HepG2 (cell line): ENCODE measurements at regions not wholly inside any gene's neighbourhood (a gene's known extent, or its start where the extent isn't known, plus 50 kb on each side); places are given as distances from the start of the nearest gene placed in this dataset.

Source experiments
- ATAC-seq: fragments of 200-7000 bp; cut with Tn5 transposase; 3 replicates; pipeline ENCODE4 v1.9.1; 2020; ENCODE audit warnings: mild to moderate bottlenecking, moderate library complexity
- BruUV-seq: library from RNA; stranded (reverse); fragments of 400-500 nt; replicated peaks from 2 replicates; lab custom pipeline; 2021; lab: Mats Ljungman, UMichigan
- CTCF ChIA-PET: fragments of 300-600 bp; formaldehyde crosslinking; extraction: SDS; loops from one replicate; lab custom pipeline; 2021; ENCODE audit warnings: low total read pairs, inconsistent platforms, low intra/inter-chr PET ratio; lab: Yijun Ruan, JAX
- POLR2A ChIA-PET: fragments of 350-600 bp; sonication (Branson Sonifier 250); formaldehyde crosslinking; loops from one replicate; lab custom pipeline; 2020; ENCODE audit warnings: antibody characterized with exemption, inconsistent platforms; lab: Yijun Ruan, JAX
- DNase-seq: peaks from one replicate; pipeline ENCODE4 v3.0.0-alpha.2; 2015; ENCODE audit warnings: low spot score
- FAIRE-seq: peaks from 3 replicates; lab custom pipeline; 2011; peaks lifted over from hg19 to GRCh38; lab: Jason Lieb, UNC
- H2AFZ ChIP-seq: one replicate; pipeline ENCODE4 v1.6.1; 2011; ENCODE audit warnings: low read length, inconsistent platforms
- H3K27ac ChIP-seq: fragments of 300-600 bp; 3 replicates; pipeline ENCODE4 v1.8.0; 2011; ENCODE audit warnings: mixed run types, mild to moderate bottlenecking, mixed read lengths, low read length, inconsistent platforms; ENCODE audit not compliant: insufficient read depth; ENCODE audit errors: extremely low read length
- H3K27me3 ChIP-seq, 2 experiments: fragments of 200-600 bp in 1 of 2; 2 replicates in 1 of 2; 3 replicates in 1 of 2; pipeline versions ENCODE4 v1.6.0 to v1.8.0; 2011; ENCODE audit warnings: low read length in 2 of 2, mild to moderate bottlenecking in 2 of 2, moderate library complexity in 2 of 2, inconsistent platforms in 1 of 2; ENCODE audit not compliant: insufficient read depth in 2 of 2, control insufficient read depth in 1 of 2
- H3K36me3 ChIP-seq, 2 experiments: fragments of 200-600 bp in 1 of 2; replicated peaks in 1 of 2; 2 replicates in 1 of 2; 3 replicates in 1 of 2; pipeline versions ENCODE4 v1.5.1 to v1.8.0; 2011; ENCODE audit warnings: low read length in 2 of 2, inconsistent platforms in 1 of 2; ENCODE audit not compliant: insufficient read depth in 2 of 2, control insufficient read depth in 1 of 2
- H3K4me1 ChIP-seq: 2 replicates; pipeline ENCODE4 v1.5.1; 2012; ENCODE audit warnings: low read length, inconsistent platforms; ENCODE audit not compliant: insufficient read depth
- H3K4me2 ChIP-seq: 2 replicates; pipeline ENCODE4 v1.6.0; 2011; ENCODE audit warnings: low read depth, low read length, inconsistent platforms
- H3K4me3 ChIP-seq, 3 experiments: fragments of 200-600 bp in 1 of 3; sonication (generic), shearing (Covaris generic) in 1 of 3; replicated peaks in 1 of 3; 2 replicates each; pipeline ENCODE4 v1.5.1; 2011 to 2016; ENCODE audit warnings: low read length in 3 of 3, inconsistent platforms in 2 of 3, low read depth in 2 of 3, mild to moderate bottlenecking in 2 of 3, control low read depth in 1 of 3, mixed read lengths in 1 of 3; ENCODE audit not compliant: insufficient read depth in 1 of 3
- H3K79me2 ChIP-seq: one replicate; pipeline ENCODE4 v1.6.1; 2011; ENCODE audit warnings: low read length, inconsistent platforms; ENCODE audit not compliant: insufficient read depth
- H3K9ac ChIP-seq: 2 replicates; pipeline ENCODE4 v1.6.0; 2011; ENCODE audit warnings: mild to moderate bottlenecking, low read depth, low read length, inconsistent platforms; ENCODE audit not compliant: insufficient read depth
- H3K9me3 ChIP-seq: 2 replicates; pipeline ENCODE4 v1.5.1; 2012; ENCODE audit warnings: mild to moderate bottlenecking, low read length
- H4K20me1 ChIP-seq: 2 replicates; pipeline ENCODE4 v1.6.0; 2011; ENCODE audit warnings: inconsistent platforms, mild to moderate bottlenecking, low read length, moderate library complexity; ENCODE audit not compliant: insufficient read depth
- CEBPG ChIP-seq: IDR thresholded peaks from 2 replicates; pipeline ENCODE4 v1.6.1; 2016
- DZIP1 ChIP-seq: sonication (generic); formaldehyde crosslinking; IDR thresholded peaks from 2 replicates; pipeline ENCODE4 v1.5.0; 2020; ENCODE audit warnings: mild to moderate bottlenecking, missing genetic modification reagents
- FLYWCH1 ChIP-seq: sonication (generic); formaldehyde crosslinking; IDR thresholded peaks from 2 replicates; pipeline ENCODE4 v1.8.1; 2023; ENCODE audit warnings: mild to moderate bottlenecking, missing genetic modification reagents
- GMEB2 ChIP-seq: IDR thresholded peaks from 2 replicates; pipeline ENCODE4 v1.6.1; 2016; ENCODE audit warnings: missing biosample characterization, missing genetic modification reagents, low read depth
- GTF2F1 ChIP-seq: fragments of 150-350 bp; IDR thresholded peaks from 2 replicates; pipeline ENCODE4 v1.6.1; 2014; ENCODE audit warnings: low read length
- MAX ChIP-seq: IDR thresholded peaks from 2 replicates; pipeline ENCODE4 v1.6.1; 2012; ENCODE audit warnings: inconsistent platforms
- MXD4 ChIP-seq: IDR thresholded peaks from 2 replicates; pipeline ENCODE4 v1.6.1; 2016; ENCODE audit warnings: mild to moderate bottlenecking, missing biosample characterization, missing genetic modification reagents
- ZBTB21 ChIP-seq: sonication (generic); formaldehyde crosslinking; IDR thresholded peaks from 2 replicates; pipeline ENCODE4 v1.4.0; 2020; ENCODE audit warnings: missing genetic modification reagents
- ZNF280D ChIP-seq: sonication (generic); formaldehyde crosslinking; IDR thresholded peaks from 2 replicates; pipeline ENCODE4 v1.5.1; 2020; ENCODE audit warnings: mild to moderate bottlenecking, missing genetic modification reagents
- ZNF333 ChIP-seq: sonication (generic); formaldehyde crosslinking; IDR thresholded peaks from 2 replicates; pipeline ENCODE4 v1.4.0; 2020; ENCODE audit warnings: mild to moderate bottlenecking, missing genetic modification reagents, borderline replicate concordance
- ZNF337 ChIP-seq: sonication (generic); formaldehyde crosslinking; IDR thresholded peaks from 2 replicates; pipeline ENCODE4 v1.5.1; 2020; ENCODE audit warnings: missing genetic modification reagents, low read depth, mild to moderate bottlenecking, borderline replicate concordance
- ZNF383 ChIP-seq: sonication (generic); formaldehyde crosslinking; IDR thresholded peaks from 2 replicates; pipeline ENCODE4 v1.4.0; 2020; ENCODE audit warnings: missing genetic modification reagents, mild to moderate bottlenecking, borderline replicate concordance
- ZNF576 ChIP-seq: sonication (generic); formaldehyde crosslinking; IDR thresholded peaks from 2 replicates; pipeline ENCODE4 v1.4.0; 2020; ENCODE audit warnings: mild to moderate bottlenecking, missing genetic modification reagents
- WGBS: methylation state at CpG from one replicate; pipeline ENCODE4 v1.1.6; 2017; ENCODE audit warnings: low lambda C conversion rate; 5-methylcytosine and 5-hydroxymethylcytosine counted together
- in situ Hi-C: cut with HindIII; loops from 2 replicates; pipeline ENCODE4 v1.10.0; 2017; ENCODE audit warnings: low pct_unique_long_range_greater_than_20kb; ENCODE audit not compliant: extremely low pct_ligation_motif_present
- intact Hi-C: fragments of 100-400 bp; cut with micrococcal nuclease; formaldehyde crosslinking; loops from one replicate; pipeline ENCODE4 v1.10.0; 2022; ENCODE audit not compliant: unreplicated experiment

GRCh38 chr3:184655597-184655996 is 56.3 kb downstream of the MAGEF1 start:
- H3K27me3 ChIP-seq, result peaks cover 0 to 13% of the 10 kb centered on the region in 2 experiments; a peak in 2 of 5 replicates
- in situ Hi-C loops (no loop called here), intact Hi-C loops (no loop called here)
- H3K27ac ChIP-seq, result no peak overlapping the region
- FAIRE-seq, result no peak
- POLR2A ChIA-PET, result no interaction called here
- H3K79me2 ChIP-seq, result no peaks in the 10 kb centered on the region
- no peaks in the 10 kb centered on the region for H3K36me3 ChIP-seq
- H3K4me2 ChIP-seq, result no peak overlapping the region
- peaks cover 24% of the 10 kb centered on the region for H3K4me1 ChIP-seq
- no peaks in the 10 kb centered on the region for H3K9me3 ChIP-seq
- H3K4me3 ChIP-seq, result no peak overlapping the region
- H2AFZ ChIP-seq, result no peak overlapping the region
- BruUV-seq, result no TSS peak
- no peak overlapping the region for H3K9ac ChIP-seq
- no peaks in the 10 kb centered on the region for H4K20me1 ChIP-seq
- no peak for TF ChIP-seq ZNF280D (CRISPR knock-in tag)
- no peak for TF ChIP-seq MXD4 (CRISPR knock-in tag)
- TF ChIP-seq ZNF383 (CRISPR knock-in tag), result no peak
- TF ChIP-seq FLYWCH1 (CRISPR knock-in tag), result no peak
- TF ChIP-seq CEBPG, result no peak
- no peak for TF ChIP-seq GTF2F1
- TF ChIP-seq ZNF576, result no peak
- TF ChIP-seq ZNF333 (CRISPR knock-in tag), result no peak
- no peak for TF ChIP-seq ZBTB21 (CRISPR knock-in tag)
- TF ChIP-seq GMEB2, result no peak
- no peak for TF ChIP-seq MAX
- no peak for TF ChIP-seq ZNF337 (CRISPR knock-in tag)
- TF ChIP-seq DZIP1 (CRISPR knock-in tag), result no peak
- TF ChIP-seq, all 625 proteins: peak for 0
- CTCF ChIA-PET, result no interaction called here
- ATAC-seq (no peak), DNase-seq (no peak)
- 0% methylated on average over 1 of the region's 2 CpGs for WGBS
